ENCODE measurements at regions not wholly inside any gene's neighbourhood (a gene's known extent, or its start where the extent isn't known, plus 50 kb on each side); places are given as distances from the start of the nearest gene placed in this dataset.

- TF ChIP-seq CTCF (conservative IDR thresholded peaks at IDR 0.05; ENCODE audit: control insufficient read depth, insufficient read depth, low read depth, low read length), result no peak
- DNase-seq (ENCODE audit: low read depth), result no peak
- no peak overlapping the region for H3K4me3 ChIP-seq (ENCODE audit: control insufficient read depth, low read depth, low read length)
Observed at GRCh38 chr13:64936879-64937278, 2293.3 kb downstream of the PCDH9 start.

DNA sequence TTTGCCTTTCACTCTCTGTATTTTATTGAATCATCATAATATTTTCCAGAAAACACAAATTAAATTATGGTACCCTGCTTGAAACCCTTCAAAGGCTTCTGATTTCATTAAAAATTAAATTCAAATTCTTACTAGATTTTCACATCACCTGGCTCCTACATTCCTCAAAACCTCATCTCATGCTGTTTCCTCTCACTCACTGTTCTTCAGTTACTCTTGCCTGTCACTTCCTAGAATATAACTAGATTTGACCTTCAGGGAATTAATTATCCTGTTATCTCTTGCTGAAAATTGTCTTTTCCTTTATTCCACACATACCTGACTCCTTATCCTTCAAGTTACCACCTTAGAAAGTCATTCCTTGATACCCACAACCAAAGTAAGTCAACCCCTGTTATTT lies 2294.7 kb downstream of the PCDH9 start:
- H3K4me3 ChIP-seq (ENCODE audit: control insufficient read depth, low read depth, low read length), result no peak overlapping the region
- no peak for TF ChIP-seq CTCF (conservative IDR thresholded peaks at IDR 0.05; ENCODE audit: control insufficient read depth, insufficient read depth, low read depth, low read length)
- no peak for DNase-seq (ENCODE audit: low read depth)

- no peak overlapping the region for H3K4me3 ChIP-seq (ENCODE audit: control insufficient read depth, low read depth, low read length)
- DNase-seq (ENCODE audit: low read depth), result no peak
- no peak for TF ChIP-seq CTCF (conservative IDR thresholded peaks at IDR 0.05; ENCODE audit: control insufficient read depth, insufficient read depth, low read depth, low read length)
Observed at GRCh38 chr13:64934569-64935362, 2295.4 kb downstream of the PCDH9 start.

DNA sequence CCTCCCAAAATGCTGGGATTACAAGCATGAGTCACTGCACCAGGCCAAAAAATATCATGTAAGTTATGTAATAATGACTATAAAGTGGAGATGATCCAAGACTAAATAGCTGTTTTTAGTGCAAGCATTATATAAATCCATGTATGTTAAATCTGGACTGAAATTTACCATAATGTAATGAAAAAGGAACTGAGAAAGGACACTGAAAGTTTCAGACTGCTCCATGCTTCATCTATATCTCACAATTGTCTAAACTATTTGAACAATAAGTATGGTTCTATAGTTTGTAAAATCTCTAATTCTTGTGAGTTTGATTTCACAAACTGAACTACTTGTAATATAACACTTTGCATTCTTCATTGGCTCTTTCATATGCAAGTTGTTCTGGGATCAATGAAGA lies 2299.5 kb downstream of the PCDH9 start:
- no peak for DNase-seq (ENCODE audit: low read depth)
- no peak for TF ChIP-seq CTCF (conservative IDR thresholded peaks at IDR 0.05; ENCODE audit: control insufficient read depth, insufficient read depth, low read depth, low read length)

DNA sequence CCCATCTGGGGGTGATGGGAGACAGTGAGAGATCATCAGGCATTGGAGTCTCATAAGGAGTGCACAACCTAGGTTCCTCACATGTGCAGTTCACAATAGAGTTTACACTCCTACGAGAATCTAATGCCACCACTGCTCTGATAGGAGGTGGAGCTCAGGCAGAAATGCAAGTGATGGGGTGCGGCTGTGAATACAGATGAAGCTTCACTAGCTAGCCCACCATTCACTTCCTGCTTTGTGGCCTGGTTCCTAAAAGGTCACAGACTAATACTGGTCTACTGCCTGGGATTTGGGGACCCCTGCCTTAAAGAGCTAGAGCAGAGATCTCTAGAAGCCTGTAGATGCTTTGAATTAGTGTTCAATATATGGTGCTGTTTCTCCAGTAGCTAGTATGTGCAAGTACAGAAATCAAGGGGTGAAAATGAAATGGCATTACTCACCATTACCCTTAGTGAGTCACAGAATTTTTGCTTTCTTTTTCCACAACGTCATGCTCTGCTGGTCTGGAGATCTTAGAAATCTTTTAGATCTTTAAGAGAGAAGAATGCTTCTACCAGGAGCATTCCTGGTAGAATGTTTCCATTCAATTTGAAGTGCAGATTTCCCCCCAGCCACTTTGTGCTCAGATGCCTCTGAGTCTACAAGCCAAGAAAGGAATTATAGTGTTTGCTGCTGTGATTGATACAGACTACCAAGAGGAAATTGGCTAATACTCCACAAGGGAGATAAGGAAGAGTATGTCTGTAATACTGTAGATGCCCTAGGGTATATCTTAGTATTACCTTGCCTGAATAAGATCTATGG lies 2301.2 kb downstream of the PCDH9 start:
- peak; percentile 45 for DNase-seq (ENCODE audit: low read depth)
- no peak overlapping the region for H3K4me3 ChIP-seq (ENCODE audit: control insufficient read depth, low read depth, low read length)
- no peak for TF ChIP-seq CTCF (conservative IDR thresholded peaks at IDR 0.05; ENCODE audit: control insufficient read depth, insufficient read depth, low read depth, low read length)

More for the DNA sequence above, 2299.5 kb downstream of the PCDH9 start:
- no peak overlapping the region for H3K4me3 ChIP-seq (ENCODE audit: control insufficient read depth, low read depth, low read length)

GRCh38 chr13:64925727-64926126 lies 2304.4 kb downstream of the PCDH9 start:
- TF ChIP-seq CTCF (conservative IDR thresholded peaks at IDR 0.05; ENCODE audit: control insufficient read depth, insufficient read depth, low read depth, low read length), result no peak
- no peak for DNase-seq (ENCODE audit: low read depth)

More at GRCh38 chr13:64925727-64926126, 2304.4 kb downstream of the PCDH9 start:
- H3K4me3 ChIP-seq (ENCODE audit: control insufficient read depth, low read depth, low read length), result no peak overlapping the region

All from fibroblast of mammary gland (primary cell).